ENCODE measurements at regions not wholly inside any gene's neighbourhood (a gene's known extent, or its start where the extent isn't known, plus 50 kb on each side); places are given as distances from the start of the nearest gene placed in this dataset.

DNA sequence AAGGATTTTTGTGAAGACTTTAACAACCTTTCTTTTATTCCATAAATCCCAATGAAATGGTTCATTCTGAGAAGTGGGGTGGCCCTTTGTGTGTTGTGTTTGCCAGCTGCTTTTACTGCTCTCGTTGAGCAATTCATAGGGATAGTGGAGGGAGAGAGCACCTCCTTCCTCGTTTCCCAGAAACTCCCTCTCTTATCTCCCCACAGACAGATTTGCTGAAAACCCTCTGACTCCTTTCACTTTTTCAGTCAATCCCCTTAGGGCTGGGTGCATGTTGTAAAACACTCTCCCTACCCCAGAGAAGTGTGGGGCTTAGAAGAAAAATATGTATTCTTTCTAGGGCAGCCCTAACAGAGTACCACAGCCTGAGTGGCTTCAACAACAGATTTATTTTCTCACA is 557.2 kb upstream of the RGMA start:
- TF ChIP-seq CTCF (conservative IDR thresholded peaks at IDR 0.05) = no peak
- H3K4me3 ChIP-seq (ENCODE audit: low read length) = no peak overlapping the region
- H3K9me3 ChIP-seq (ENCODE audit: control insufficient read depth, low read length) = no peaks in the 10 kb centered on the region
- Mint-ChIP-seq H3K4me3 (no peak overlapping the region), H3K27ac (no peak overlapping the region), H3K27me3 (ENCODE audit: insufficient read depth) (no peaks in the 10 kb centered on the region), H3K9me3 (no peaks in the 10 kb centered on the region), H3K36me3 (ENCODE audit: low read depth) (no peaks in the 10 kb centered on the region), H3K4me1 (no peaks in the 10 kb centered on the region)
- H3K27ac ChIP-seq (ENCODE audit: low read depth, low read length) = no peak overlapping the region
- H3K9ac ChIP-seq (ENCODE audit: extremely low read depth, low read length, poor library complexity, severe bottlenecking) = no peak overlapping the region
- H3K36me3 ChIP-seq (ENCODE audit: control insufficient read depth, insufficient read depth, low read length) = no peaks in the 10 kb centered on the region
- H3K27me3 ChIP-seq (ENCODE audit: control insufficient read depth, insufficient read depth, low read length, poor library complexity, severe bottlenecking) = no peaks in the 10 kb centered on the region
- WGBS, 2 experiments (ENCODE audit: insufficient coverage in 1 of 2, insufficient read length in 1 of 2) = no CpG with 5 or more reads among the region's 2 CpGs
- no peaks in the 10 kb centered on the region for H3K4me1 ChIP-seq (ENCODE audit: control insufficient read depth, insufficient read depth, low read length)
- DNase-seq = no peak

- Mint-ChIP-seq H3K36me3 (ENCODE audit: low read depth) (no peaks in the 10 kb centered on the region), H3K27ac (no peak overlapping the region), H3K9me3 (no peaks in the 10 kb centered on the region), H3K27me3 (ENCODE audit: insufficient read depth) (no peaks in the 10 kb centered on the region), H3K4me1 (no peaks in the 10 kb centered on the region), H3K4me3 (no peak overlapping the region)
- 95 to 100% methylated on average over 5 to 6 of the region's 6 CpGs for WGBS, 2 experiments (ENCODE audit: insufficient coverage in 1 of 2, insufficient read length in 1 of 2)
- Histone ChIP-seq H3K9me3 (ENCODE audit: control insufficient read depth, low read length) (no peaks in the 10 kb centered on the region), H3K4me3 (ENCODE audit: low read length) (no peak overlapping the region), H3K36me3 (ENCODE audit: control insufficient read depth, insufficient read depth, low read length) (no peaks in the 10 kb centered on the region), H3K27me3 (ENCODE audit: control insufficient read depth, insufficient read depth, low read length, poor library complexity, severe bottlenecking) (no peaks in the 10 kb centered on the region), H3K9ac (ENCODE audit: extremely low read depth, low read length, poor library complexity, severe bottlenecking) (no peak overlapping the region), H3K4me1 (ENCODE audit: control insufficient read depth, insufficient read depth, low read length) (no peaks in the 10 kb centered on the region), H3K27ac (ENCODE audit: low read depth, low read length) (no peak overlapping the region)
- no peak for DNase-seq
- no peak for TF ChIP-seq CTCF (conservative IDR thresholded peaks at IDR 0.05)
Measured at GRCh38 chr15:93645594-93645993, 556.6 kb upstream of the RGMA start.

GRCh38 chr15:93644595-93644994 is 555.6 kb upstream of the RGMA start:
- H3K27me3 ChIP-seq (ENCODE audit: control insufficient read depth, insufficient read depth, low read length, poor library complexity, severe bottlenecking) = no peaks in the 10 kb centered on the region
- no peak overlapping the region for H3K4me3 Mint-ChIP-seq
- no peaks in the 10 kb centered on the region for H3K4me1 Mint-ChIP-seq
- no peaks in the 10 kb centered on the region for H3K27me3 Mint-ChIP-seq (ENCODE audit: insufficient read depth)
- no peak overlapping the region for H3K4me3 ChIP-seq (ENCODE audit: low read length)
- TF ChIP-seq CTCF (conservative IDR thresholded peaks at IDR 0.05) = no peak
- H3K36me3 ChIP-seq (ENCODE audit: control insufficient read depth, insufficient read depth, low read length) = no peaks in the 10 kb centered on the region
- DNase-seq = no peak
- no peak overlapping the region for H3K9ac ChIP-seq (ENCODE audit: extremely low read depth, low read length, poor library complexity, severe bottlenecking)
- no peaks in the 10 kb centered on the region for H3K36me3 Mint-ChIP-seq (ENCODE audit: low read depth)
- no peak overlapping the region for H3K27ac Mint-ChIP-seq
- no peaks in the 10 kb centered on the region for H3K4me1 ChIP-seq (ENCODE audit: control insufficient read depth, insufficient read depth, low read length)
- H3K9me3 ChIP-seq (ENCODE audit: control insufficient read depth, low read length) = no peaks in the 10 kb centered on the region
- no peak overlapping the region for H3K27ac ChIP-seq (ENCODE audit: low read depth, low read length)
- H3K9me3 Mint-ChIP-seq = no peaks in the 10 kb centered on the region

All from endodermal cell (in vitro differentiated cells).